Suprapubic skin (tissue), 4 donors: ENCODE measurements at regions not wholly inside any gene's neighbourhood (a gene's known extent, or its start where the extent isn't known, plus 50 kb on each side); places are given as distances from the start of the nearest gene placed in this dataset.

Experiments used
- DNase-seq, 2 donors: peaks; one replicate each; pipeline ENCODE4 v3.0.0-alpha.2; 2019; ENCODE audit warnings: low spot score in 2 of 2
- H3K27ac ChIP-seq: fragments of 200-600 bp; sonication (generic); one replicate; pipeline ENCODE4 v1.5.1; 2019
- H3K27me3 ChIP-seq: fragments of 200-600 bp; sonication (generic); one replicate; pipeline ENCODE4 v1.5.1; 2019
- H3K36me3 ChIP-seq: fragments of 200-600 bp; sonication (generic); one replicate; pipeline ENCODE4 v1.5.1; 2019
- H3K4me1 ChIP-seq: fragments of 200-600 bp; sonication (generic); one replicate; pipeline ENCODE4 v1.5.1; 2019
- H3K4me3 ChIP-seq: fragments of 200-600 bp; sonication (generic); one replicate; pipeline ENCODE4 v1.5.1; 2019; ENCODE audit warnings: mild to moderate bottlenecking
- H3K9me3 ChIP-seq: fragments of 200-600 bp; sonication (generic); one replicate; pipeline ENCODE4 v1.5.1; 2019
- CTCF ChIP-seq, 2 donors: fragments of 200-600 bp in 1 of 2; fragments of 450-650 bp in 1 of 2; sonication (generic) in 1 of 2; IDR thresholded peaks; one replicate each; pipeline ENCODE4 v1.5.1; 2016 to 2019; ENCODE audit warnings: antibody characterized with exemption in 2 of 2, mild to moderate bottlenecking in 1 of 2, moderate library complexity in 1 of 2
- EP300 ChIP-seq: sonication (generic); formaldehyde crosslinking; IDR thresholded peaks from one replicate; pipeline ENCODE4 v1.6.1; 2017; ENCODE audit warnings: antibody characterized with exemption
- POLR2A ChIP-seq, 2 donors: fragments of 450-650 bp; IDR thresholded peaks; one replicate each; pipeline ENCODE4 v1.6.1; 2017; ENCODE audit warnings: antibody characterized with exemption in 2 of 2, mild to moderate bottlenecking in 2 of 2, moderate library complexity in 2 of 2
- POLR2AphosphoS5 ChIP-seq, 3 donors: sonication (generic); formaldehyde crosslinking; IDR thresholded peaks; one replicate each; pipeline ENCODE4 v1.6.1; 2017; ENCODE audit warnings: antibody characterized with exemption in 3 of 3
- WGBS: methylation state at CpG from one replicate; pipeline ENCODE4 v1.1.5; 2018; 5-methylcytosine and 5-hydroxymethylcytosine counted together

DNA sequence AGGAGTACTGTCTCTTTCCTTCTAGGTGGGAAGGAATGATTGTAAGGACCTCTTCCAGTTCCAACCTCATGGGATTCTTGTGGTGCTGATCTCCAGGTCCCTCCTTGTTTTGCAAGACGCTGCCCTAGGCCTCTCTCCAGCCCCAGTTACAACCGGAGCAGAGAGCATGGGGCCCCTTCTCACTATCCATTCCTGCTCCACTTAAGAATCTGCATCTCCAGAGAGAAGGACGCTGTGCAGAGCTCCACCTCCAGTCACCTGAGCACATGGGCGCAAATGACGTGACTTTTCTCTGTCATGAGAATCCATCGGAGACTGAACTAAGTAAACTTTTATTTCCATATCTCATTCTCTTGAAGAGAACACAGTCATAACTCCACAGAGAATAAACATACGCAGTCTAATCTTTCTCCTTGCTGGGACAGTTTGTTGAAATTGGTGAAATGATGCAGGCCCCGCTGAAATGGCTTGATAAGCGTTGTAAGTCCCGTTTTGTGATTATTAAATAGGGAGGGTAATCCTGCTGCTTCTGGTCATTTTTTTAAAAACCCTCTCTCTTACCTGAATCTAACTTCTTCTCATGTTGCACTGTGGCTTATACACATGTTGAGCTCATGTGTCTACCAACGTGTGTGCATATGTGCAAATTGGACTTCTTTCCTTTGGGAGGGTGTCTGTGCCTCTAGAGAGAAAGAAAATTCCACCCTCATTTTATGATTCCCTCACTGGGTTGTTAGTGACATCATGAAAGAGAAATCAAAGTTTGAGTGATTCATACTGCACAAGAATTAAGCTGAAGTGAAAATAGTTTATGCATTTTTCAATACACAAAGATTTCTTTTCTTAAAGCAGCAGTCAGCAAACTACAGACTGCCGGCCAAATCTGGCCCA lies 133.2 kb upstream of the TBX20 start:
- H3K36me3 ChIP-seq: no peaks in the 10 kb centered on the region
- H3K27ac ChIP-seq: no peak overlapping the region
- peaks cover 10% of the 10 kb centered on the region for H3K27me3 ChIP-seq
- no peak overlapping the region for H3K4me3 ChIP-seq
- DNase-seq: no peak
- 82% methylated on average over 12 of the region's 12 CpGs for WGBS
- no peaks in the 10 kb centered on the region for H3K4me1 ChIP-seq
- H3K9me3 ChIP-seq: no peaks in the 10 kb centered on the region
- TF ChIP-seq CTCF (IDR thresholded peaks at IDR 0.05): no peak
- TF ChIP-seq EP300: no peak

- Histone ChIP-seq H3K9me3 (no peaks in the 10 kb centered on the region), H3K27me3 (peaks cover 4% of the 10 kb centered on the region), H3K4me3 (no peak overlapping the region), H3K4me1 (no peaks in the 10 kb centered on the region), H3K27ac (no peak overlapping the region), H3K36me3 (no peaks in the 10 kb centered on the region)
- WGBS: 96% methylated on average over 8 of the region's 8 CpGs
- DNase-seq: no peak
- no peak for TF ChIP-seq POLR2AphosphoS5 (IDR thresholded peaks at IDR 0.05)
- no peak for TF ChIP-seq EP300
- no peak for TF ChIP-seq POLR2A (IDR thresholded peaks at IDR 0.05)
- TF ChIP-seq CTCF (IDR thresholded peaks at IDR 0.05): no peak
Observed at GRCh38 chr7:35386082-35386815, 132.3 kb upstream of the TBX20 start.

- DNase-seq: no peak
- no peak for TF ChIP-seq POLR2A (IDR thresholded peaks at IDR 0.05)
- TF ChIP-seq EP300: no peak
- TF ChIP-seq POLR2AphosphoS5 (IDR thresholded peaks at IDR 0.05): no peak
- TF ChIP-seq CTCF (IDR thresholded peaks at IDR 0.05): no peak
- Histone ChIP-seq H3K4me1 (no peaks in the 10 kb centered on the region), H3K36me3 (no peaks in the 10 kb centered on the region), H3K27ac (no peak overlapping the region), H3K27me3 (no peaks in the 10 kb centered on the region), H3K9me3 (no peaks in the 10 kb centered on the region), H3K4me3 (no peak overlapping the region)
- 71% methylated on average over 9 of the region's 10 CpGs for WGBS
Observed at GRCh38 chr7:35384761-35385700, 131.1 kb upstream of the TBX20 start.

DNA sequence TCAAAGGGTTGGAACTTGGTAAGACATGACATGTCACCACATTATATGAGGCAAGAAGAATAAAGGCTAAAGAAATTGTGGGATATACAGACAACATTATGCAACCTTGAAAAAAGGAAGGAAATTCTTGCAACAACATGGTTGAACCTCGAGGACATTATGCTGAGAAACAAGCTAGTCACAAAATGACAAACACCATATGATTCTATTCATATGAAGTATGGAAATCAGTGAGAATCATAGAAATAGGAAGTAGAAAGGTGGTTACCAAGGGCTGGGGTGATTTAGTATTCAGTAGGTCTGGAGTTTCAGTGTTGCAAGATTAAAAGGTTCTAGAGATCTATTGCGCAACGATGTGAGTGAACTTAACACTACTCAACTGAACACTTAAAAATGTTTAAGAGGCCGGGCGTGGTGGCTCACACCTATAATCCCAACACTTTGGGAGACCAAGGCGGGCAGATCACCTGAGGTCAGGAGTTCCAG lies 126.9 kb upstream of the TBX20 start:
- Histone ChIP-seq H3K36me3 (no peaks in the 10 kb centered on the region), H3K27me3 (peaks cover 3% of the 10 kb centered on the region), H3K4me1 (no peaks in the 10 kb centered on the region), H3K27ac (no peak overlapping the region), H3K4me3 (no peak overlapping the region), H3K9me3 (no peaks in the 10 kb centered on the region)
- WGBS: 86% methylated on average over 6 of the region's 6 CpGs
- TF ChIP-seq CTCF (IDR thresholded peaks at IDR 0.05): no peak
- TF ChIP-seq POLR2AphosphoS5 (IDR thresholded peaks at IDR 0.05): no peak
- TF ChIP-seq POLR2A (IDR thresholded peaks at IDR 0.05): no peak
- TF ChIP-seq EP300: no peak
- DNase-seq: no peak
